HCT116 (cell line): ENCODE measurements at regions not wholly inside any gene's neighbourhood (a gene's known extent, or its start where the extent isn't known, plus 50 kb on each side); places are given as distances from the start of the nearest gene placed in this dataset.

ENCODE experiments used
- ATAC-seq: fragments of 200-7000 bp; cut with Tn5 transposase; 2 replicates; pipeline ENCODE4 v1.9.1; 2020; ENCODE audit warnings: mild to moderate bottlenecking, moderate library complexity
- BruUV-seq: library from RNA; stranded (reverse); fragments of 400-500 nt; replicated peaks from 2 replicates; lab custom pipeline; 2021; lab: Mats Ljungman, UMichigan
- CTCF ChIA-PET: fragments of 300-600 bp; sonication (Branson Sonifier 250); formaldehyde crosslinking; loops from one replicate; lab custom pipeline; 2021; ENCODE audit warnings: antibody characterized with exemption; lab: Charles Lee
- POLR2A ChIA-PET: fragments of 300-600, 350-600 bp; sonication (Branson Sonifier 250); formaldehyde crosslinking; loops from one replicate; lab custom pipeline; 2021; ENCODE audit warnings: antibody characterized with exemption; lab: Charles Lee
- RAD21 ChIA-PET, 2 experiments: fragments of 300-600 bp; sonication (Branson Sonifier 250); formaldehyde crosslinking; loops; one replicate each; lab custom pipeline; 2023; ENCODE audit warnings: low total read pairs in 2 of 2; ENCODE audit not compliant: uncharacterized antibody in 2 of 2, unreplicated experiment in 2 of 2, low non-redundant PET in 1 of 2; lab: Charles Lee
- DNase-seq: peaks from one replicate; pipeline ENCODE4 v3.0.0-alpha.2; 2010; ENCODE audit warnings: low read depth, low spot score
- H2AFZ ChIP-seq: fragments of 200-600 bp; shearing (Covaris generic), sonication (generic); 2 replicates; pipeline ENCODE4 v1.6.1; 2017; ENCODE audit warnings: low read depth, mixed run types, mixed read lengths, antibody characterized with exemption, low read length; ENCODE audit not compliant: poor library complexity, severe bottlenecking
- H3K27ac ChIP-seq: 2 replicates; pipeline ENCODE4 v1.5.1; 2012; ENCODE audit warnings: low read depth, low read length
- H3K27me3 ChIP-seq: fragments of 200-600 bp; sonication (generic); 2 replicates; pipeline ENCODE4 v1.6.1; 2016; ENCODE audit warnings: mixed run types, low read length, mixed read lengths; ENCODE audit not compliant: insufficient read depth
- H3K36me3 ChIP-seq, 2 experiments: fragments of 200-500 bp in 1 of 2; fragments of 200-600 bp in 1 of 2; sonication (Bioruptor generic) in 1 of 2; sonication (generic) in 1 of 2; 2 replicates each; pipeline versions ENCODE4 v1.5.1 to v1.6.1; 2014 to 2016; ENCODE audit warnings: low read length in 2 of 2, inconsistent platforms in 1 of 2, mixed read lengths in 1 of 2, mixed run types in 1 of 2; ENCODE audit not compliant: insufficient read depth in 2 of 2, control insufficient read depth in 1 of 2
- H3K4me1 ChIP-seq, 2 experiments: fragments of 200-600 bp in 1 of 2; sonication (generic) in 1 of 2; 2 replicates each; pipeline versions ENCODE4 v1.5.1 to v1.6.1; 2012 to 2017; ENCODE audit warnings: low read length in 2 of 2, inconsistent platforms in 1 of 2, mild to moderate bottlenecking in 1 of 2, mixed read lengths in 1 of 2, mixed run types in 1 of 2, moderate library complexity in 1 of 2; ENCODE audit not compliant: insufficient read depth in 2 of 2, control insufficient read depth in 1 of 2
- H3K4me2 ChIP-seq: fragments of 200-600 bp; sonication (generic); 2 replicates; pipeline ENCODE4 v1.6.1; 2017; ENCODE audit warnings: mixed run types, low read length, mixed read lengths
- H3K4me3 ChIP-seq, 2 experiments: fragments of 200-600 bp in 1 of 2; sonication (generic) in 1 of 2; replicated peaks in 1 of 2; 2 replicates each; pipeline ENCODE4 v1.5.1; 2011 to 2016; ENCODE audit warnings: low read length in 2 of 2, control low read depth in 1 of 2, low read depth in 1 of 2, mild to moderate bottlenecking in 1 of 2, mixed read lengths in 1 of 2, mixed run types in 1 of 2
- H3K79me2 ChIP-seq: fragments of 200-600 bp; sonication (generic); 2 replicates; pipeline ENCODE4 v1.6.1; 2017; ENCODE audit warnings: mild to moderate bottlenecking, mixed run types, low read length, moderate library complexity, mixed read lengths; ENCODE audit not compliant: insufficient read depth
- H3K9ac ChIP-seq: fragments of 200-600 bp; sonication (generic); 2 replicates; pipeline ENCODE4 v1.6.1; 2016; ENCODE audit warnings: low read length, mixed read lengths
- H3K9me2 ChIP-seq: fragments of 200-600 bp; sonication (generic), shearing (Covaris generic); 2 replicates; pipeline ENCODE4 v1.6.1; 2017; ENCODE audit warnings: mixed run types, mild to moderate bottlenecking, moderate library complexity; ENCODE audit not compliant: insufficient read depth
- H3K9me3 ChIP-seq, 2 experiments: fragments of 200-500 bp in 1 of 2; fragments of 200-600 bp in 1 of 2; sonication (Bioruptor generic) in 1 of 2; sonication (generic) in 1 of 2; 2 replicates each; pipeline ENCODE4 v1.6.1; 2014 to 2017; ENCODE audit warnings: low read length in 2 of 2, mixed read lengths in 2 of 2, inconsistent platforms in 1 of 2, low read depth in 1 of 2, mild to moderate bottlenecking in 1 of 2, mixed run types in 1 of 2, moderate library complexity in 1 of 2; ENCODE audit not compliant: control insufficient read depth in 1 of 2, insufficient read depth in 1 of 2
- H4K20me1 ChIP-seq: fragments of 200-600 bp; sonication (generic), shearing (Covaris generic); 2 replicates; pipeline ENCODE4 v1.6.1; 2017; ENCODE audit warnings: mixed run types, mild to moderate bottlenecking, moderate library complexity; ENCODE audit not compliant: insufficient read depth
- CBX3 ChIP-seq: IDR thresholded peaks from 2 replicates; pipeline ENCODE4 v1.6.1; 2012; ENCODE audit warnings: low read depth
- ELF1 ChIP-seq: IDR thresholded peaks from 2 replicates; pipeline ENCODE4 v1.6.1; 2012; ENCODE audit warnings: low read depth, borderline replicate concordance
- EZH2 ChIP-seq: fragments of 200-600 bp; sonication (generic); IDR thresholded peaks from 2 replicates; pipeline ENCODE4 v1.6.1; 2017; ENCODE audit warnings: antibody characterized with exemption, mixed run types
- FOSL1 ChIP-seq: IDR thresholded peaks from 2 replicates; pipeline ENCODE4 v1.6.1; 2012; ENCODE audit warnings: low read depth
- SIN3A ChIP-seq: IDR thresholded peaks from 2 replicates; pipeline ENCODE4 v1.6.1; 2012; ENCODE audit warnings: low read depth
- TCF7L2 ChIP-seq: IDR thresholded peaks from 2 replicates; pipeline ENCODE4 v1.7.0; 2011; ENCODE audit warnings: borderline replicate concordance, inconsistent platforms; ENCODE audit not compliant: insufficient read depth, insufficient read length; ENCODE audit errors: extremely low read depth
- YY1 ChIP-seq: IDR thresholded peaks from 2 replicates; pipeline ENCODE4 v1.6.1; 2011; ENCODE audit warnings: low read length, low read depth, moderate library complexity, mild to moderate bottlenecking; ENCODE audit not compliant: insufficient replicate concordance; ENCODE audit errors: extremely low read depth
- intact Hi-C: fragments of 100-400 bp; cut with micrococcal nuclease; formaldehyde crosslinking; loops from 2 replicates; pipeline ENCODE4 v1.10.0; 2022
- TF ChIP-seq, protein P1 (sequence below): IDR thresholded peaks from 2 replicates; pipeline ENCODE4 v1.6.1; 2012
- TF ChIP-seq, protein P2 (sequence below): IDR thresholded peaks from 2 replicates; pipeline ENCODE4 v1.6.1; 2012; ENCODE audit warnings: low read depth
- TF ChIP-seq, protein P3 (sequence below): IDR thresholded peaks from 2 replicates; pipeline ENCODE4 v1.6.1; 2011; ENCODE audit warnings: mild to moderate bottlenecking, low read length, moderate library complexity; ENCODE audit not compliant: insufficient replicate concordance; ENCODE audit errors: extremely low read depth

DNA sequence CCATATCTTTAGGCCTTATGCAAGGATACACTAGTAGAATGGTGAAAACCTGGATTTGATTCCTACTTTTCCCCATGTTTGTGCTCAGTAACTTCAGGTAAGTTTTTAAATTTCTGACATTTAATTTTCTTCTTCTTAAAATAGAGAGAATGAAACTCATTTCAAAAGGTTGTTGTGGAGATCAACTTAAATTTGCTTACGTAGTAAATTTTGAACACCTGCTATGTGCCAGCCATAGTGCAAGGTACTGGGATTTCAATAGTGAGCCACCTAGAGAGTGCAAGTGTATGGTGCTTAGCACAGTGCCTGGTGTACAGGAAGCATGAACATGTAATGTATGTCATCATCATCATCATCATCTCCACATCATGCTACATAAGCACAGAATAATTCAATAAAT, 73.6 kb upstream of the SMIM36 start:
- ATAC-seq, result no peak
- TF ChIP-seq CBX3 (no peak), TCF7L2 (no peak), YY1 (no peak), FOSL1 (no peak), EZH2 (no peak), ELF1 (no peak), SIN3A (no peak)
- TF ChIP-seq, protein P1, sequence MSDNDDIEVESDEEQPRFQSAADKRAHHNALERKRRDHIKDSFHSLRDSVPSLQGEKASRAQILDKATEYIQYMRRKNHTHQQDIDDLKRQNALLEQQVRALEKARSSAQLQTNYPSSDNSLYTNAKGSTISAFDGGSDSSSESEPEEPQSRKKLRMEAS, result no peak
- TF ChIP-seq, protein P2, sequence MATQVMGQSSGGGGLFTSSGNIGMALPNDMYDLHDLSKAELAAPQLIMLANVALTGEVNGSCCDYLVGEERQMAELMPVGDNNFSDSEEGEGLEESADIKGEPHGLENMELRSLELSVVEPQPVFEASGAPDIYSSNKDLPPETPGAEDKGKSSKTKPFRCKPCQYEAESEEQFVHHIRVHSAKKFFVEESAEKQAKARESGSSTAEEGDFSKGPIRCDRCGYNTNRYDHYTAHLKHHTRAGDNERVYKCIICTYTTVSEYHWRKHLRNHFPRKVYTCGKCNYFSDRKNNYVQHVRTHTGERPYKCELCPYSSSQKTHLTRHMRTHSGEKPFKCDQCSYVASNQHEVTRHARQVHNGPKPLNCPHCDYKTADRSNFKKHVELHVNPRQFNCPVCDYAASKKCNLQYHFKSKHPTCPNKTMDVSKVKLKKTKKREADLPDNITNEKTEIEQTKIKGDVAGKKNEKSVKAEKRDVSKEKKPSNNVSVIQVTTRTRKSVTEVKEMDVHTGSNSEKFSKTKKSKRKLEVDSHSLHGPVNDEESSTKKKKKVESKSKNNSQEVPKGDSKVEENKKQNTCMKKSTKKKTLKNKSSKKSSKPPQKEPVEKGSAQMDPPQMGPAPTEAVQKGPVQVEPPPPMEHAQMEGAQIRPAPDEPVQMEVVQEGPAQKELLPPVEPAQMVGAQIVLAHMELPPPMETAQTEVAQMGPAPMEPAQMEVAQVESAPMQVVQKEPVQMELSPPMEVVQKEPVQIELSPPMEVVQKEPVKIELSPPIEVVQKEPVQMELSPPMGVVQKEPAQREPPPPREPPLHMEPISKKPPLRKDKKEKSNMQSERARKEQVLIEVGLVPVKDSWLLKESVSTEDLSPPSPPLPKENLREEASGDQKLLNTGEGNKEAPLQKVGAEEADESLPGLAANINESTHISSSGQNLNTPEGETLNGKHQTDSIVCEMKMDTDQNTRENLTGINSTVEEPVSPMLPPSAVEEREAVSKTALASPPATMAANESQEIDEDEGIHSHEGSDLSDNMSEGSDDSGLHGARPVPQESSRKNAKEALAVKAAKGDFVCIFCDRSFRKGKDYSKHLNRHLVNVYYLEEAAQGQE, result no peak
- TF ChIP-seq, protein P3, sequence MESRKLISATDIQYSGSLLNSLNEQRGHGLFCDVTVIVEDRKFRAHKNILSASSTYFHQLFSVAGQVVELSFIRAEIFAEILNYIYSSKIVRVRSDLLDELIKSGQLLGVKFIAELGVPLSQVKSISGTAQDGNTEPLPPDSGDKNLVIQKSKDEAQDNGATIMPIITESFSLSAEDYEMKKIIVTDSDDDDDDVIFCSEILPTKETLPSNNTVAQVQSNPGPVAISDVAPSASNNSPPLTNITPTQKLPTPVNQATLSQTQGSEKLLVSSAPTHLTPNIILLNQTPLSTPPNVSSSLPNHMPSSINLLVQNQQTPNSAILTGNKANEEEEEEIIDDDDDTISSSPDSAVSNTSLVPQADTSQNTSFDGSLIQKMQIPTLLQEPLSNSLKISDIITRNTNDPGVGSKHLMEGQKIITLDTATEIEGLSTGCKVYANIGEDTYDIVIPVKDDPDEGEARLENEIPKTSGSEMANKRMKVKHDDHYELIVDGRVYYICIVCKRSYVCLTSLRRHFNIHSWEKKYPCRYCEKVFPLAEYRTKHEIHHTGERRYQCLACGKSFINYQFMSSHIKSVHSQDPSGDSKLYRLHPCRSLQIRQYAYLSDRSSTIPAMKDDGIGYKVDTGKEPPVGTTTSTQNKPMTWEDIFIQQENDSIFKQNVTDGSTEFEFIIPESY, result no peak
- Histone ChIP-seq H3K4me1 (no peaks in the 10 kb centered on the region), H3K27me3 (peaks cover 24% of the 10 kb centered on the region), H3K4me2 (no peak overlapping the region), H3K9me2 (no peaks in the 10 kb centered on the region), H3K36me3 (no peaks in the 10 kb centered on the region), H4K20me1 (no peaks in the 10 kb centered on the region), H3K79me2 (no peaks in the 10 kb centered on the region), H3K9me3 (no peaks in the 10 kb centered on the region), H3K27ac (no peak overlapping the region), H3K9ac (no peak overlapping the region), H3K4me3 (no peak overlapping the region), H2AFZ (no peak overlapping the region)
- DNase-seq, result no peak
- ChIA-PET RAD21 (no interaction called here), POLR2A (no interaction called here), CTCF (interaction anchor here (1.2 to 1.4 kb wide), 2 partner anchors 9 to 17 kb away, joined by 4 to 5 read pairs; no protein-coding TSS in a partner anchor)
- intact Hi-C loops, result no loop called here
- no TSS peak for BruUV-seq
